Esophagus squamous epithelium (tissue), 5 donors: ENCODE measurements at regions not wholly inside any gene's neighbourhood (a gene's known extent, or its start where the extent isn't known, plus 50 kb on each side); places are given as distances from the start of the nearest gene placed in this dataset.
A peak's percentile ranks its signal among the peaks of the same experiment; 100 is the strongest.
"Not testable (repeated sequence)": the region's sequence is repeated elsewhere in the genome, so short reads cannot be mapped to it uniquely, and the experiment has no call there.

ENCODE experiments used
- DNase-seq: peaks from one replicate; lab custom pipeline; 2025; lab: John Stamatoyannopoulos, UW
- H3K27ac ChIP-seq, 4 donors: fragments of 200-600 bp; sonication (generic); one replicate each; pipeline ENCODE4 v1.5.1; 2016 to 2019; ENCODE audit warnings: mild to moderate bottlenecking in 1 of 4
- H3K27me3 ChIP-seq, 4 donors: fragments of 200-600 bp; sonication (generic); 1 replicate in 3 of 4; 2 replicates in 1 of 4; pipeline versions ENCODE4 v1.5.1 to v1.6.0; 2017 to 2021; ENCODE audit warnings: antibody characterized with exemption in 1 of 4
- H3K36me3 ChIP-seq, 3 donors: fragments of 200-600 bp; sonication (generic); one replicate each; pipeline ENCODE4 v1.5.1; 2016 to 2019
- H3K4me1 ChIP-seq, 3 donors: fragments of 200-600 bp; sonication (generic); one replicate each; pipeline ENCODE4 v1.5.1; 2017 to 2019
- H3K4me3 ChIP-seq, 4 donors: fragments of 200-600 bp; sonication (generic); 1 replicate in 3 of 4; 2 replicates in 1 of 4; pipeline ENCODE4 v1.5.1; 2016 to 2019; ENCODE audit warnings: mild to moderate bottlenecking in 2 of 4, moderate library complexity in 1 of 4
- H3K9me3 ChIP-seq, 3 donors: fragments of 200-600 bp; sonication (generic); one replicate each; pipeline ENCODE4 v1.5.1; 2016 to 2019
- POLR2A ChIP-seq, 4 donors: fragments of 450-650 bp; IDR thresholded peaks; one replicate each; pipeline ENCODE4 v1.6.1; 2017; ENCODE audit warnings: antibody characterized with exemption in 4 of 4, mild to moderate bottlenecking in 4 of 4, moderate library complexity in 3 of 4
- WGBS, 2 donors: methylation state at CpG; one replicate each; pipeline ENCODE4 v1.1.5; 2018; 5-methylcytosine and 5-hydroxymethylcytosine counted together
- intact Hi-C: fragments of 100-400 bp; cut with DNase I; formaldehyde crosslinking; loops from one replicate; pipeline ENCODE4 v1.15.0; 2022
- TF ChIP-seq, protein P1 (sequence below), 6 experiments: fragments of 450-650 bp in 4 of 6; fragments of 200-600 bp in 2 of 6; sonication (generic) in 2 of 6; IDR thresholded peaks; one replicate each; pipeline ENCODE4 v1.5.1; 2016 to 2019; ENCODE audit warnings: antibody characterized with exemption in 6 of 6, mild to moderate bottlenecking in 4 of 6, moderate library complexity in 4 of 6
- donor health status: DM: yes; HTN: yes; CAD: no.

DNA sequence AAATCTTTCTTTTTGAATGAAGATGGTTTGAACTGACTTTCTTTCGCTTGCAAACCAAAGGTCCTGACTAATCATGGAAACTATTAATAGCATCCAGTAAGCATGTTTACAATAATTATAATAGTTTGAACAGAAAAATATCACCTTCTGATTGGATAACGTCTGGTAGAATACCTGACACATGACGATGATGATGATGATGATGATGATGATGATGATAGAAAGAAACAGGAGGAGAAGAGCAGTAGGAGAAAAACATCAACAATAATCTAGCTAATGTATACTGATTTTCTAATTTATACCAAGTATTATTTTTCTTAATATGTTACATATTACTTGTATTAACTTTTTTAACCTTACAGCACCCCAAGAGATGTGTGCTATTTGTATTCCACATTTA lies 157.5 kb upstream of the SPRY2 start:
- Histone ChIP-seq H3K9me3 (no peaks in the 10 kb centered on the region), H3K4me1 (no peaks in the 10 kb centered on the region), H3K4me3 (no peak overlapping the region), H3K36me3 (no peaks in the 10 kb centered on the region), H3K27ac (no peak overlapping the region), H3K27me3 (peaks cover 0 to 3% (median 0%) of the 10 kb centered on the region in 4 donors)
- no peak for DNase-seq
- intact Hi-C loops = no loop called here
- 53 to 57% methylated on average over 3 of the region's 3 CpGs for WGBS, 2 donors
- TF ChIP-seq, protein P1, sequence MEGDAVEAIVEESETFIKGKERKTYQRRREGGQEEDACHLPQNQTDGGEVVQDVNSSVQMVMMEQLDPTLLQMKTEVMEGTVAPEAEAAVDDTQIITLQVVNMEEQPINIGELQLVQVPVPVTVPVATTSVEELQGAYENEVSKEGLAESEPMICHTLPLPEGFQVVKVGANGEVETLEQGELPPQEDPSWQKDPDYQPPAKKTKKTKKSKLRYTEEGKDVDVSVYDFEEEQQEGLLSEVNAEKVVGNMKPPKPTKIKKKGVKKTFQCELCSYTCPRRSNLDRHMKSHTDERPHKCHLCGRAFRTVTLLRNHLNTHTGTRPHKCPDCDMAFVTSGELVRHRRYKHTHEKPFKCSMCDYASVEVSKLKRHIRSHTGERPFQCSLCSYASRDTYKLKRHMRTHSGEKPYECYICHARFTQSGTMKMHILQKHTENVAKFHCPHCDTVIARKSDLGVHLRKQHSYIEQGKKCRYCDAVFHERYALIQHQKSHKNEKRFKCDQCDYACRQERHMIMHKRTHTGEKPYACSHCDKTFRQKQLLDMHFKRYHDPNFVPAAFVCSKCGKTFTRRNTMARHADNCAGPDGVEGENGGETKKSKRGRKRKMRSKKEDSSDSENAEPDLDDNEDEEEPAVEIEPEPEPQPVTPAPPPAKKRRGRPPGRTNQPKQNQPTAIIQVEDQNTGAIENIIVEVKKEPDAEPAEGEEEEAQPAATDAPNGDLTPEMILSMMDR (IDR thresholded peaks at IDR 0.05) = no peak
- TF ChIP-seq POLR2A (IDR thresholded peaks at IDR 0.05) = no peak

DNA sequence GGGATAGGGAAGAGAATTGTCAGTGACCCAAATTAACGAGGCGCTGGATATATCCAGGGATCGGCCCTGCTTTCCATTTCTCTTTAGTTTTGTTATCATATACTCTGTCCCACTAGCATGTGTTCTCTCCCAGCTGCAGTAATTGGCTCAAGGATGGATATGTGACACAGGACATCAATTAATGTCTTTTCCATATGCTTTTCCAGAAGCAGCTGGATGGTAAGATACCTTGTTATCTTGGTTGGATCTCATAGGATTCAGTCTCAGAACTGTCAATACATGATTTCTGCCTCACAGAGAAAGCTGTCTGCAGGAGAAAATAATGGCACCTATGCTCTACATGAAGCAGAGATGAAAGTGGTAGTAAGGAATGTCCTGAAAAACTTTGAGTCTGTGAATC lies 157.1 kb upstream of the SPRY2 start:
- Histone ChIP-seq H3K27ac (no peak overlapping the region), H3K36me3 (no peaks in the 10 kb centered on the region), H3K4me1 (no peaks in the 10 kb centered on the region), H3K4me3 (no peak overlapping the region), H3K27me3 (no peaks in the 10 kb centered on the region), H3K9me3 (no peaks in the 10 kb centered on the region)
- DNase-seq = no peak
- no peak for TF ChIP-seq POLR2A (IDR thresholded peaks at IDR 0.05)
- 79 to 88% methylated on average over 3 of the region's 3 CpGs for WGBS, 2 donors
- intact Hi-C loops = no loop called here

DNA sequence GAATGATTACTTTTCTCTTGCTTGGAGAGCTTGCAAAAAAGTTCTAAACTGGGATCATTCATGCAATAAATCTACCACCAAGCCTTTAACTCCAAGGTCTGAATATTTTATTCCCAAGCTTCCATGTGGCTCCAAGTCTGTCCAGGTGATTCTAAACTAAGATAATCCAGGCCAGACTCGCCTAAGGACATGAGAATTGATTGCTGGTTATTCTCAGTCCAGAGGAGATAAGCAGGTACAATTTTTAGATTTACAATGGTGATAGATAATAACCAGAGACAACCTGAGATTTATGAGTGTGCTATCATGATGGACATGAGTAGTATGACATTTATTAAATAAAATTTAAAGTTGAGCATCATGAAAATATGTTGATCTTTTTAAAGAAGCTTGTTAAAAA lies 156.5 kb upstream of the SPRY2 start:
- no peaks in the 10 kb centered on the region for H3K36me3 ChIP-seq
- H3K4me3 ChIP-seq = no peak overlapping the region
- no peak for DNase-seq
- 69 to 93% methylated on average over 1 of the region's 1 CpG for WGBS, 2 donors
- intact Hi-C loops = no loop called here
- no peak overlapping the region for H3K27ac ChIP-seq
- no peaks in the 10 kb centered on the region for H3K27me3 ChIP-seq
- no peaks in the 10 kb centered on the region for H3K9me3 ChIP-seq
- H3K4me1 ChIP-seq = no peaks in the 10 kb centered on the region
- TF ChIP-seq, protein P1 (IDR thresholded peaks at IDR 0.05) = no peak
- TF ChIP-seq POLR2A (IDR thresholded peaks at IDR 0.05) = no peak

DNA sequence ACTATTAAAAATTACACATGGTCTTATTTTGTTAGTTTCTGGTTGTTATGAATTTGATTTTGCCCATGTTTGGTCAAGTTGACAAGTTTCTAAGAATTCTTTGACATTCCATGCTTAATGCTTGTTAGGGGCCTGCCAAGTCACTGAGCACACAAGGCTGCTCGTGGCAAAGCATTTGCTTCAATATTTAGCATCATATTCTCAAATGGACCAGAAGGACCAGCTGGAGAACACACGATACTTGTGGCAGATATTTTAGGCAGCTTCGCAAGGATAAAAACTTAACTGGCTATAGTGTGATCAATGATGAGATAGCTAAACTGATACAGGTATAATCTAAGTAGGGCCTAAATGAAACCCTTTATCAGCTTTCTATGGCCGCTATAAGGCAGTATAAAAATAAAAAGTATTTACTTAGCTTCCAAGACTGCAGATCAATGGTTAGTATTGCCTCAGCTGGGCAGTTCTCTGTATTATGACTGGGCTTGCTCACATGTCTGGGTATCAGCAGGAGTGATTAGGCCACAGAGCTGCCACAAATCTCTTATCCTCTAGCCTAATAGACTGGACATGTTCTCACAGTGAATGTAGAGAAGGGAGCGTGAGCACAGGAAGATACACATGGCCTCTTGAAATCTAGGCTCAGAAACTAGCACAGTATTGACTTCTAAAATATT lies 155.9 kb upstream of the SPRY2 start:
- Histone ChIP-seq H3K27me3 (no peaks in the 10 kb centered on the region), H3K36me3 (no peaks in the 10 kb centered on the region), H3K4me3 (no peak overlapping the region), H3K4me1 (no peaks in the 10 kb centered on the region), H3K9me3 (no peaks in the 10 kb centered on the region), H3K27ac (peak overlapping the region in 1 of 4 donors; percentile 22)
- intact Hi-C loops = no loop called here
- 81 to 87% methylated on average over 5 of the region's 5 CpGs for WGBS, 2 donors
- TF ChIP-seq POLR2A (IDR thresholded peaks at IDR 0.05) = no peak
- TF ChIP-seq, protein P1 (IDR thresholded peaks at IDR 0.05) = no peak
- no peak for DNase-seq

DNA sequence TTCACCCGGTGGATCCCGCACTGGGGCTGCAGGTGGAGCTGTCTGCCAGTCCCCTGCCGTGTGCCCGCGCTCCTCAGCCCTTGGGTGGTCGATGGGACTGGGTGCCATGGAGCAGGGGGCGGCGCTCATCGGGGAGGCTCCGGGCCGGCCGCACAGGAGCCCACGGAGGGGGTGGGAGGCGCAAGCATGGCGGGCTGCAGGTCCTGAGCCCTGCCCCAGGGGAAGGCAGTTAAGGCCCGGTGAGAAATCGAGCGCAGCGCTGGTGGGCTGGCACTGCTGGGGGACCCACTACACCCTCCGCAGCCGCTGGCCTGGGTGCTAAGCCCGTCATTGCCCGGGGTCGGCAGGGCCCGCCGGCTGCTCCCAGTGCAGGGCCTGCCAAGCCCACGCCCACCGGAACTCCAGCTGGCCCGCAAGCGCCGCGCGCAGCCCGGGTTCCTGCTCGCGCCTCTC lies 149.6 kb upstream of the SPRY2 start:
- H3K4me1 ChIP-seq, H3K4me3 ChIP-seq, H3K27me3 ChIP-seq, DNase-seq, H3K9me3 ChIP-seq, intact Hi-C loops, H3K27ac ChIP-seq, H3K36me3 ChIP-seq: not testable (repeated sequence)
- 0% methylated on average over 1 of the region's 36 CpGs; no CpG with 5 or more reads in 1 of the 2 donors for WGBS, 2 donors

DNA sequence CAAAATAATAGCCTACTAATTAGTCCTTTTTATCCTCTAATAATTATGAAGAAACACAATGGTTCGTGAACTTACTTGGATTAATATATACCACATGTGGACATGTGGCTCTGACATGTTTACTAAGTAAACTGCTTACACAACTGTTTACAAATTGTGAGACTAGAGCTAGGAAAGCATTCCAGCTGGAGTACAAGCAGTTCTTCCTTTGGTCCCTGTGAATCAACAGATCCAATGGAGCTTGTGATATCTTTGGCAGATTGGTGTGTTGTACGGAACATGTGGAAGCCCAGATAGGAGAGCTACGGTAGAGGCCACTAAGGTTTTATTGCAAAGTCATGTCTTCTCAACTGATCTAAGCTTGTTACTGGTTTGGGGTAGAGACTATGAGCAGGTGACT lies 145.5 kb upstream of the SPRY2 start:
- peak overlapping the region in 2 of 4 donors; percentile 19 to 33 for H3K27ac ChIP-seq
- no peak for TF ChIP-seq POLR2A (IDR thresholded peaks at IDR 0.05)
- TF ChIP-seq, protein P1 (IDR thresholded peaks at IDR 0.05) = no peak
- 72 to 79% methylated on average over 3 of the region's 3 CpGs for WGBS, 2 donors

More for the DNA sequence above, 145.5 kb upstream of the SPRY2 start:
- Histone ChIP-seq H3K27me3 (peaks cover 0 to 5% (median 0%) of the 10 kb centered on the region in 4 donors), H3K4me3 (no peak overlapping the region), H3K4me1 (no peaks in the 10 kb centered on the region), H3K36me3 (no peaks in the 10 kb centered on the region), H3K9me3 (no peaks in the 10 kb centered on the region)
- intact Hi-C loops = no loop called here
- no peak for DNase-seq
